ENCODE measurements at regions not wholly inside any gene's neighbourhood (a gene's known extent, or its start where the extent isn't known, plus 50 kb on each side); places are given as distances from the start of the nearest gene placed in this dataset.

DNA sequence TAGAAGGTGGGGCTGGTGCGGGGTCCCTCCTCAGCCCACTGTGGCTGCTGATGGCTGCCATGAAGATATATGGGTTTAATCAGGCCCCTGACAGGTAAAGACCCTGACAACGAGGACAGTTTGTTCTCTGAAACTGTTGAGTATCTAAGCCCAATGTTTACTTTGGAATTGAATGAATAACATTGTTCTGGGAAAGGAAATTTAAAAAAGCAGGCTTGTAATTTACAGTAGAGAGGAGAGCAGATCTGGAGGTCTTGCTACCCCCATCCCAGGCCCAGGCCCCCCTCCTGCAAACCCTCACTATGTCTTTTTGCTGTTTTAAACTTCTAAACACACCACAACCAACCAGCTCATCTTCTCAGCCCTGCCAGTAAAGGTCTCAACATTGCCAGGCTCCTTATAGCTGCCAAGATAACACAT lies 171.3 kb downstream of the CDC5L start:
- no peak for TF ChIP-seq TCF12 (IDR thresholded peaks at IDR 0.05; ENCODE audit: low read depth)
- no peak for TF ChIP-seq RAD21 (IDR thresholded peaks at IDR 0.05; ENCODE audit: low read depth)
- TF ChIP-seq EGR1 (IDR thresholded peaks at IDR 0.05) = no peak
- no peak for TF ChIP-seq ZBTB7A (IDR thresholded peaks at IDR 0.05; ENCODE audit: low read depth)
- TF ChIP-seq NFIC (IDR thresholded peaks at IDR 0.05) = no peak
- TF ChIP-seq TAF1 (IDR thresholded peaks at IDR 0.05; ENCODE audit: low read depth) = no peak
- no peak for TF ChIP-seq CEBPB (IDR thresholded peaks at IDR 0.05)
- TF ChIP-seq EP300 (IDR thresholded peaks at IDR 0.05; ENCODE audit: borderline replicate concordance) = no peak
- no peak for TF ChIP-seq TEAD4 (IDR thresholded peaks at IDR 0.05)
- TF ChIP-seq MAX (IDR thresholded peaks at IDR 0.05) = no peak
- TF ChIP-seq USF1 (IDR thresholded peaks at IDR 0.05) = no peak
- TF ChIP-seq YY1 (IDR thresholded peaks at IDR 0.05; ENCODE audit: low read depth) = no peak
- no peak for TF ChIP-seq FOXM1 (IDR thresholded peaks at IDR 0.05; ENCODE audit: borderline replicate concordance, low read depth)
- TF ChIP-seq CREB1 (IDR thresholded peaks at IDR 0.05; ENCODE audit: low read depth) = no peak
- TF ChIP-seq, protein P1, sequence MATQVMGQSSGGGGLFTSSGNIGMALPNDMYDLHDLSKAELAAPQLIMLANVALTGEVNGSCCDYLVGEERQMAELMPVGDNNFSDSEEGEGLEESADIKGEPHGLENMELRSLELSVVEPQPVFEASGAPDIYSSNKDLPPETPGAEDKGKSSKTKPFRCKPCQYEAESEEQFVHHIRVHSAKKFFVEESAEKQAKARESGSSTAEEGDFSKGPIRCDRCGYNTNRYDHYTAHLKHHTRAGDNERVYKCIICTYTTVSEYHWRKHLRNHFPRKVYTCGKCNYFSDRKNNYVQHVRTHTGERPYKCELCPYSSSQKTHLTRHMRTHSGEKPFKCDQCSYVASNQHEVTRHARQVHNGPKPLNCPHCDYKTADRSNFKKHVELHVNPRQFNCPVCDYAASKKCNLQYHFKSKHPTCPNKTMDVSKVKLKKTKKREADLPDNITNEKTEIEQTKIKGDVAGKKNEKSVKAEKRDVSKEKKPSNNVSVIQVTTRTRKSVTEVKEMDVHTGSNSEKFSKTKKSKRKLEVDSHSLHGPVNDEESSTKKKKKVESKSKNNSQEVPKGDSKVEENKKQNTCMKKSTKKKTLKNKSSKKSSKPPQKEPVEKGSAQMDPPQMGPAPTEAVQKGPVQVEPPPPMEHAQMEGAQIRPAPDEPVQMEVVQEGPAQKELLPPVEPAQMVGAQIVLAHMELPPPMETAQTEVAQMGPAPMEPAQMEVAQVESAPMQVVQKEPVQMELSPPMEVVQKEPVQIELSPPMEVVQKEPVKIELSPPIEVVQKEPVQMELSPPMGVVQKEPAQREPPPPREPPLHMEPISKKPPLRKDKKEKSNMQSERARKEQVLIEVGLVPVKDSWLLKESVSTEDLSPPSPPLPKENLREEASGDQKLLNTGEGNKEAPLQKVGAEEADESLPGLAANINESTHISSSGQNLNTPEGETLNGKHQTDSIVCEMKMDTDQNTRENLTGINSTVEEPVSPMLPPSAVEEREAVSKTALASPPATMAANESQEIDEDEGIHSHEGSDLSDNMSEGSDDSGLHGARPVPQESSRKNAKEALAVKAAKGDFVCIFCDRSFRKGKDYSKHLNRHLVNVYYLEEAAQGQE (IDR thresholded peaks at IDR 0.05; ENCODE audit: low read depth) = no peak

DNA sequence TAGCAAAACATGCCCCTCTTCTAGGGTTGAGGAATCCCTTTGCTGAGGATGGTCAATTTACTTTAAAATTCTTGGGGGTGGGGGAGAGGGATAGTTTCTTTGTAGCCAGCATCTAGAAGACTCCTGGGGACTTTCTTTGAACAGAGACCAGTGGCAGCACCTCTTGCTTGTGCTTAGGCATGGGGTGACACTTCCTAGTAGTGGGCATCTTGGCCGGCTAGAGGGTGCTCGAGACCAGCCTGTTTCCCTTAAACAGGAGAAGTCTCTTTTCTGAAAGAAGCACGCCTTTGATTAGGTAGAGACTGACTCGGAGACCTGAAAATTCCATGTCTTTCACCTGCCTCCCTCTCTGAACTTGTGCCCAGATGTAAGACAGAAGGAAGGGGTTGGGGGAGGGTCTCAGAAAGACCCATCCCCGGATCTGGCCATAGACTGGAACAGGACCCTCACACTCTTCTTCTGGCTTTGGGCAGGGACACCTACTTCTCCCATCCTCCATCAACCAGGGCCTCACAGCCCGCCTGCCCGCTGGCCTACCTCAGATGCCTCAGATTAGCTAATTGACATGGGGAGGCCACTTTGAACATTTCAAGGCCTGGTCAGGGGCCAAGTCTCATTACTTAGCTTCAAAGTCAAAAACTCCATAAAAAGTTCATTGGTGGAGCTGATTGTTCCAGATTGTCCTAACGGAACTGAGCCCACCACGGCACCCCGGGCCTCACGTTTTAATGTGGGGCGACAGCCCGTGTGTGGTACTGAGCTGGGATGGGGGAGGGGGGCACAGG lies 172.2 kb downstream of the CDC5L start:
- TF ChIP-seq NFIC (IDR thresholded peaks at IDR 0.05) (no peak), TEAD4 (IDR thresholded peaks at IDR 0.05) (no peak), MAX (IDR thresholded peaks at IDR 0.05) (no peak), EGR1 (IDR thresholded peaks at IDR 0.05) (no peak), CEBPB (IDR thresholded peaks at IDR 0.05) (no peak), EP300 (IDR thresholded peaks at IDR 0.05; ENCODE audit: borderline replicate concordance) (no peak)

GRCh38 chr6:44560458-44561059 lies 173.1 kb downstream of the CDC5L start:
- no peak for TF ChIP-seq MAX (IDR thresholded peaks at IDR 0.05)
- TF ChIP-seq TEAD4 (IDR thresholded peaks at IDR 0.05) = no peak
- TF ChIP-seq, protein P1 (IDR thresholded peaks at IDR 0.05; ENCODE audit: low read depth) = no peak
- TF ChIP-seq CREB1 (IDR thresholded peaks at IDR 0.05; ENCODE audit: low read depth) = no peak
- no peak for TF ChIP-seq EP300 (IDR thresholded peaks at IDR 0.05; ENCODE audit: borderline replicate concordance)
- TF ChIP-seq CEBPB (IDR thresholded peaks at IDR 0.05) = no peak
- no peak for TF ChIP-seq RAD21 (IDR thresholded peaks at IDR 0.05; ENCODE audit: low read depth)
- no peak for TF ChIP-seq TCF12 (IDR thresholded peaks at IDR 0.05; ENCODE audit: low read depth)
- TF ChIP-seq FOXM1 (IDR thresholded peaks at IDR 0.05; ENCODE audit: borderline replicate concordance, low read depth) = no peak
- TF ChIP-seq NFIC (IDR thresholded peaks at IDR 0.05) = no peak
- TF ChIP-seq USF1 (IDR thresholded peaks at IDR 0.05) = no peak
- TF ChIP-seq TAF1 (IDR thresholded peaks at IDR 0.05; ENCODE audit: low read depth) = no peak
- TF ChIP-seq EGR1 (IDR thresholded peaks at IDR 0.05) = no peak
- TF ChIP-seq ZBTB7A (IDR thresholded peaks at IDR 0.05; ENCODE audit: low read depth) = no peak

DNA sequence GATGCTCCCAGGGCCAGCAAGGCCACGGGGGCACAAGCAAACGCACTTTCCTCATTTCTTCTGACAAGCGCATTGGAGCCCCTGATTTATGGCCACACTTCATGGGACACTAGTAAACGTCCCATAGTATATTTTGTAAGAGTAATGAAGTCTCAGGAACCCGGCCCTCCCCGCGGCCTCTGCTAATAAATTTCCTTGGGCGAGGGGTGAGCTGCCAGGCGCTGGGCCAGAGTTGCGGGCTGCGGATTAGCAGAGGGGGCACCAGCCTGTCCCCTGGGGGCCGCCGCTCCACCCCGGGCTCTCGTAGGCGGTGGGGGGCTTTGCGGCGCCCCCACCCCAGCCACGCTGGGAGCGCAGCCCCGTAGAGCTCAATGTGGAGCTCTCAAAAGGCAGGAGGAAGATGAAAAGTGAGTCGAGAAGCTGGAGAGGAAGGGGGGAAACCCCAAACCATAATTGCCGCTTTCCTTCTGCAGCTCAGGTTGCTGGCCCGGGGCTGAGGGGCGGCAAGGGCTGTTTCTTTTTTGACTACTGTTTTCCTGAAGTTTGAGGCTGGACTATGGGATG lies 173.6 kb downstream of the CDC5L start:
- TF ChIP-seq TEAD4 (IDR thresholded peaks at IDR 0.05) = no peak
- TF ChIP-seq, protein P1 (IDR thresholded peaks at IDR 0.05; ENCODE audit: low read depth) = no peak
- TF ChIP-seq TCF12 (IDR thresholded peaks at IDR 0.05; ENCODE audit: low read depth) = no peak
